ENCODE measurements at regions not wholly inside any gene's neighbourhood (a gene's known extent, or its start where the extent isn't known, plus 50 kb on each side); places are given as distances from the start of the nearest gene placed in this dataset.

- no peak for DNase-seq (ENCODE audit: low read depth)
These were observed 50.7 kb upstream of the TOX2 start for GRCh38 chr20:43863821-43864544.

- no peak for DNase-seq (ENCODE audit: low read depth)
These were observed 51.3 kb upstream of the TOX2 start for GRCh38 chr20:43863330-43863729.

- no peak for DNase-seq (ENCODE audit: low read depth)
These were observed 52.2 kb upstream of the TOX2 start for GRCh38 chr20:43862438-43862837.

- DNase-seq (ENCODE audit: low read depth) = no peak
These were observed 54.7 kb upstream of the TOX2 start for GRCh38 chr20:43859994-43860393.

- no peak for DNase-seq (ENCODE audit: low read depth)
These were observed 56.7 kb upstream of the TOX2 start for GRCh38 chr20:43857932-43858331.

GRCh38 chr20:43857127-43857526 lies 57.5 kb upstream of the TOX2 start:
- no peak for DNase-seq (ENCODE audit: low read depth)

GRCh38 chr20:43855803-43856202 lies 58.8 kb upstream of the TOX2 start:
- no peak for DNase-seq (ENCODE audit: low read depth)

GRCh38 chr20:43853918-43854317 lies 60.7 kb upstream of the TOX2 start:
- DNase-seq (ENCODE audit: low read depth) = no peak

GRCh38 chr20:43853174-43853803 lies 61.4 kb upstream of the TOX2 start:
- DNase-seq (ENCODE audit: low read depth) = no peak

GRCh38 chr20:43849496-43850186 lies 65.0 kb upstream of the TOX2 start:
- DNase-seq (ENCODE audit: low read depth) = no peak

- no peak for DNase-seq (ENCODE audit: low read depth)
These were observed 68.1 kb upstream of the TOX2 start for GRCh38 chr20:43846516-43846905.

GRCh38 chr20:43844778-43845614 lies 69.7 kb upstream of the TOX2 start:
- DNase-seq (ENCODE audit: low read depth) = no peak

GRCh38 chr20:43843965-43844660 lies 70.5 kb upstream of the TOX2 start:
- no peak for DNase-seq (ENCODE audit: low read depth)

- DNase-seq (ENCODE audit: low read depth) = no peak
These were observed 71.3 kb upstream of the TOX2 start for GRCh38 chr20:43843096-43843964.

GRCh38 chr20:43842126-43843020 lies 72.3 kb upstream of the TOX2 start:
- DNase-seq (ENCODE audit: low read depth) = no peak

- peak; percentile 13 for DNase-seq (ENCODE audit: low read depth)
These were observed 74.1 kb upstream of the TOX2 start for GRCh38 chr20:43840382-43841070.

GRCh38 chr20:43839793-43840199 lies 74.9 kb upstream of the TOX2 start:
- DNase-seq (ENCODE audit: low read depth) = no peak

GRCh38 chr20:43838703-43839060 lies 76.0 kb upstream of the TOX2 start:
- peak; percentile 2 for DNase-seq (ENCODE audit: low read depth)

Measured in stimulated activated CD8-positive, alpha-beta memory T cell treated with anti-CD3 and anti-CD28 coated beads, Interleukin-4, amount 100 ng/mL, for 24 hours (primary cell).